GM06990 (cell line): ENCODE measurements at regions not wholly inside any gene's neighbourhood (a gene's known extent, or its start where the extent isn't known, plus 50 kb on each side); places are given as distances from the start of the nearest gene placed in this dataset.

ENCODE experiments used
- DNase-seq: peaks from one replicate; pipeline ENCODE4 v3.0.0-alpha.2; 2011; ENCODE audit not compliant: insufficient read length; ENCODE audit errors: extremely low read depth
- H3K27me3 ChIP-seq: replicated peaks from 2 replicates; pipeline ENCODE4 v1.6.0; 2011; ENCODE audit warnings: low read length; ENCODE audit not compliant: control insufficient read depth, insufficient read depth
- H3K36me3 ChIP-seq: 2 replicates; pipeline ENCODE4 v1.5.1; 2011; ENCODE audit warnings: low read length; ENCODE audit not compliant: control insufficient read depth, insufficient read depth
- H3K4me3 ChIP-seq: replicated peaks from 2 replicates; pipeline ENCODE4 v1.5.1; 2011; ENCODE audit warnings: low read depth, mild to moderate bottlenecking, control low read depth, low read length
- TF ChIP-seq, protein P1 (sequence below): IDR thresholded peaks from 2 replicates; pipeline ENCODE4 v1.5.1; 2011; ENCODE audit warnings: low read length, control low read depth, mild to moderate bottlenecking, inconsistent platforms; ENCODE audit not compliant: insufficient read depth, poor library complexity, severe bottlenecking

GRCh38 chr3:147471741-147472140 lies 62.6 kb downstream of the ZIC1 start:
- no peaks in the 10 kb centered on the region for H3K27me3 ChIP-seq
- H3K4me3 ChIP-seq = no peak overlapping the region
- TF ChIP-seq, protein P1, sequence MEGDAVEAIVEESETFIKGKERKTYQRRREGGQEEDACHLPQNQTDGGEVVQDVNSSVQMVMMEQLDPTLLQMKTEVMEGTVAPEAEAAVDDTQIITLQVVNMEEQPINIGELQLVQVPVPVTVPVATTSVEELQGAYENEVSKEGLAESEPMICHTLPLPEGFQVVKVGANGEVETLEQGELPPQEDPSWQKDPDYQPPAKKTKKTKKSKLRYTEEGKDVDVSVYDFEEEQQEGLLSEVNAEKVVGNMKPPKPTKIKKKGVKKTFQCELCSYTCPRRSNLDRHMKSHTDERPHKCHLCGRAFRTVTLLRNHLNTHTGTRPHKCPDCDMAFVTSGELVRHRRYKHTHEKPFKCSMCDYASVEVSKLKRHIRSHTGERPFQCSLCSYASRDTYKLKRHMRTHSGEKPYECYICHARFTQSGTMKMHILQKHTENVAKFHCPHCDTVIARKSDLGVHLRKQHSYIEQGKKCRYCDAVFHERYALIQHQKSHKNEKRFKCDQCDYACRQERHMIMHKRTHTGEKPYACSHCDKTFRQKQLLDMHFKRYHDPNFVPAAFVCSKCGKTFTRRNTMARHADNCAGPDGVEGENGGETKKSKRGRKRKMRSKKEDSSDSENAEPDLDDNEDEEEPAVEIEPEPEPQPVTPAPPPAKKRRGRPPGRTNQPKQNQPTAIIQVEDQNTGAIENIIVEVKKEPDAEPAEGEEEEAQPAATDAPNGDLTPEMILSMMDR = no peak
- no peak for DNase-seq
- H3K36me3 ChIP-seq = no peaks in the 10 kb centered on the region

DNA sequence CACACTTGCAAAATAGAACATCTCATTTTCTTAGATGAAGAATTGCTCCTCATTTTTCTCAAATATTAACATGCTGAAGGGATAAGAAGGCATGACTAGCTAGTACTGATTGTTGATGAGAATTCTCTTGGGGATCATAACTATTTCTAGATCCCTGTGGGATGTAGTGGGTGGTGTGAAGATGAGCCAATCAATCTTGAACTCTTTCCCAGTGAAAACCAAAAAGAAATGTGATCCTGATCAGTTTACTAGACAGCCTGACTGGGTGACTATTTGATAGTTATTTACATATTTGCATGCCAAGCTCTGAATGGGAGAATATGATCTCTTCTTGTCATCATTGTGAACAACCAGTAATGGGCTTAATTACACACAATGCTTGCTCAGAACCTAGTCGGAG lies 63.7 kb downstream of the ZIC1 start:
- TF ChIP-seq, protein P1 = no peak
- DNase-seq = no peak
- H3K27me3 ChIP-seq = no peaks in the 10 kb centered on the region
- H3K4me3 ChIP-seq = no peak overlapping the region
- H3K36me3 ChIP-seq = no peaks in the 10 kb centered on the region

DNA sequence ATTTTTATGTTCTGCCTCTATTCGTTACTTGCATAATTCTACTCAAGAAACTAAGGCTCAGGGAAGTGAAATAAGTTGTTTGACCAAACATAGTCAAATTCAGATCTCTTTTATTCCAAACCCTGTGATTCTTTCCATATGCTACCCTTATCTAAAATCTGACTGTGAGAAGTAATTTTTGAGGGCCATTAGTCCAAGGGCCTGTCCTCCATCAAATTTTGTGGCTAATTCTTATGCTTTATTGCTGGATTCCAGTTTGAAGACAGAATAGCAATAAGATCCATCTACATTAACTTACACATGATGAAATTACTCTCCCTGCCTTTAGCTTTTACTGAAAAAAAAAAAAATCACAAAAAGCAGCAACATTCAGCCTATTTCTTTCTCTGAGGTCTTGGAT lies 74.0 kb downstream of the ZIC1 start:
- DNase-seq = no peak
- no peaks in the 10 kb centered on the region for H3K36me3 ChIP-seq
- H3K4me3 ChIP-seq = no peak overlapping the region
- no peaks in the 10 kb centered on the region for H3K27me3 ChIP-seq
- TF ChIP-seq, protein P1 = no peak

- no peak for DNase-seq
- no peak overlapping the region for H3K4me3 ChIP-seq
- TF ChIP-seq, protein P1 = no peak
- H3K36me3 ChIP-seq = no peaks in the 10 kb centered on the region
- no peaks in the 10 kb centered on the region for H3K27me3 ChIP-seq
Observed at GRCh38 chr3:147483578-147483977, 74.4 kb downstream of the ZIC1 start.

DNA sequence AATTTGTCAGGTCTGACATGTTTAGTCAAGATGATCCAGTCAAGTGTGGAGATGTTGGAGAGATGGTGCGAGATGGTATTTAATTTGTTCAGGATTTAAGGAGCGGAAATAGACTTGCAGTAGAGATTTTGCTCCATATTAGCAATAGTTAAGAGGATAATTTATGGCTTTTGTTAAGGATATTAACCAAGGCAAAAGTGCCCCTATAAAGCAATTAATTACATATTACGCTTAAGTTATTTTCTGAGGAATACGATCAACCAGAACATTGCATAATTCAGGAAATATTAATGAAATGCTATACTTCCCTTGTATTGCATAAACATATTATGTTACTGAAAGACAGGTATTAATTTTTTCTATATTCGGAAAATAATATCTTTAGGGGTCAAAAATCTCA lies 83.9 kb downstream of the ZIC1 start:
- H3K27me3 ChIP-seq = no peaks in the 10 kb centered on the region

DNA sequence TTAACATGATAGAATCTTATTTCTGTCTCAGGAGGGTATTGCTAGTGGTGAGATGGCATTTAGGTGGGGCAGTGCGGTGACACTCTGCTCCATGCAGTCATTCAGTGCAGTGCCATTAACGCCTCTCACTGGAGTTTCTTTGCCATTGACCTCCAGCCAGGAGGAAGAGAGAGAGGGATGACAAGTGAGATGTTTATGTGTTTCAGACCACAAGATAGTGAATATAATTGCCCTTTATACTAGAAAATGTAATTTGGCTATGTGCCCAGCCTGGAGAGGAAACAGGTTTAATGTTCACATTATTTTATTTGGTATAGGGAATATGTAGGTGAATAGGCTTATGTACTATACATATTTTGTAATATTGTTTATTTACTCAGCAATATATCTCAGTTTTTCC lies 84.5 kb downstream of the ZIC1 start:
- DNase-seq = no peak
- TF ChIP-seq, protein P1 = no peak
- Histone ChIP-seq H3K36me3 (no peaks in the 10 kb centered on the region), H3K27me3 (no peaks in the 10 kb centered on the region), H3K4me3 (no peak overlapping the region)

More for the DNA sequence above, 83.9 kb downstream of the ZIC1 start:
- Histone ChIP-seq H3K4me3 (no peak overlapping the region), H3K36me3 (no peaks in the 10 kb centered on the region)
- DNase-seq = no peak
- TF ChIP-seq, protein P1 = no peak
